GOT3 (cell line): ENCODE measurements at regions not wholly inside any gene's neighbourhood (a gene's known extent, or its start where the extent isn't known, plus 50 kb on each side); places are given as distances from the start of the nearest gene placed in this dataset.
"Not testable (repeated sequence)": the region's sequence is repeated elsewhere in the genome, so short reads cannot be mapped to it uniquely, and the experiment has no call there.

Source experiments
- DNase-seq: peaks from one replicate; lab custom pipeline; 2025; ENCODE audit warnings: mixed read lengths; lab: John Stamatoyannopoulos, UW

DNA sequence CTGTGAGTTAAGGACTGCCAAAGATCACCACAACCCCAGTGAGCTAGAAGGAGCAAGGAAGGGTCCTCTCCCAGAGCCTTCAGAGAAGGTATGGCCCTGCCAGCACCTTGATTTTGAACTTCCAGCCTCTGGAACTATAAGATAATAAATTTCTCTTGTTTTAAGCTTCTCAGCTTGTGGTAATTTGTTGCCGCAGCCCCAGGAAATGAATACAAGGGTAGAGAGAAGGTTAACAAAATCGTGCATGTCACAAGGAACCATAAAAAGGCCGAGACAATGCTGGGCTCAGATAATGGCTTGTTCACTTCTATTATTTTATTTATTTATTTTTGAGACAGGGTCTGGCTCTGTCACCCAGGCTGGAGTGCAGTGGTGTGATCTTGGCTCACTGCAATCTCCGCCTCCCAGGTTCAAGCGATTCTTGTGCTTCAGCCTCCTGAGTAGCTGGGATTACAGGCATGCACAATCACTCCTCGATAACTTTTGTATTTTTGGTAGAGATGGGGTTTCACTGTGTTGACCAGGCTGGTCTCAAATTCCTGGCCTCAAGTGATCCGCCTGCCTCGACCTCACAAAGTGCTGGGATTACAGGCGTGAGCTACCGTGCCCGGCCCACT, 71.5 kb downstream of the WSB1 start:
- not testable (repeated sequence) for DNase-seq

DNA sequence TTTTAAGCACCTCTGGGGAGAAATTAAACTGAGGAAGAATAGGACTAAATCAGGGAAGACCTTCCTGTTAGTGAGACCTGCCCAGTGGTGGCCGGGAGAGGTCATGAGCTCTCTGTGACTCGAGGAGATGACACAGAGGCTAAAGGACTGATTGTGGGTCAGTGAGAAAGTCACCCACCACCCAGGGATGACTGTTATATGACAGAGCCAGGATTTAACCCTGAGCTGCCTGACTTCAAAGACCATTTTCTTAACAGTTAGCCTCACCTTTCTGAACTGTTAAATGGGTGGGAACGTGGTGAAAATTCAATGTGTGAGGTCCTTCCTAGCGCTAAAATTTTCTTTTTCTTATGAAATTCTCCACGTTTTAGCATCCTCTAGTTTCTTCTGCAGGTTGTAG, 72.5 kb downstream of the WSB1 start:
- DNase-seq = no peak

DNA sequence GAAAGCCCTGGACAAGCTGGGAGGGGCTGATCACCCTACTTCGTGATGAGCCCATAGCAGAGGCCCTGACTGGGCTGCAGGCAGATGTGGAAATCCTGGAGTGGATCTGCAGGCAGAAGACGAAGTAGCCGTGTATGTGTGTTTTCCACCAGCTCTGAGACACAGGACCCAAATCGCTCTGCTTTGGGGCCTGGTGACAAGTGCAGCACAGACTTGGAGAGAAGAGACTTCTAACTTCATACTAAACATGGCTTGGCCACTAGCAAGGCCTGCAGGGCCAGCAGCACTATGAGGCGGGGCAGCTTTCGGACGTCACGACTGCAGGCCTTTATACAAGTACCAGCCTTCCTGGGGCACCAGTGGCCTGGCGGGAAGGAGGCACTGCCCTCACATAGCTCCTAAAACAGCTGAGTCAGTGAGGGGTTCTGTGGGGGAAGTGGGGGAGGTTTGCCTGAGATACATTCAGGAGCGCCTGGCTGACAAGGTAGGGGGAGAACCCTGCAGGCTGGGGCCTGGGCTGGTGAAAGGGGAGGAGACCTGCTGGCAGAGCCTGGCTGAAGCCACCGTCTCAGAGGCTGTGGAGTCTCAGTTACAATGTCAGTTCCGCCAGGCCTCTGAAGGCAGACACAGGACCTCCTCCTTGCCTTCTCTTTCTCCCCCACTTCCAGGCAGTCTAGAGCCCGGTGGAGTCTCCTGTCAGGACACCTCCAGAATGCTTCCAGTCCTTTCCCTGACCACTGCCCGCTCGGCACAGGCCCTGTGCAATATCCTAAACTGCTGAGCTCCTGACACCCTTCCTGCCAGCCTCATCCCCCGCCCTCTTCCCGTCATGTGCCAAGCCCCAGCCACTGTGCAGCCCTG, 73.4 kb downstream of the WSB1 start:
- DNase-seq = no peak

DNA sequence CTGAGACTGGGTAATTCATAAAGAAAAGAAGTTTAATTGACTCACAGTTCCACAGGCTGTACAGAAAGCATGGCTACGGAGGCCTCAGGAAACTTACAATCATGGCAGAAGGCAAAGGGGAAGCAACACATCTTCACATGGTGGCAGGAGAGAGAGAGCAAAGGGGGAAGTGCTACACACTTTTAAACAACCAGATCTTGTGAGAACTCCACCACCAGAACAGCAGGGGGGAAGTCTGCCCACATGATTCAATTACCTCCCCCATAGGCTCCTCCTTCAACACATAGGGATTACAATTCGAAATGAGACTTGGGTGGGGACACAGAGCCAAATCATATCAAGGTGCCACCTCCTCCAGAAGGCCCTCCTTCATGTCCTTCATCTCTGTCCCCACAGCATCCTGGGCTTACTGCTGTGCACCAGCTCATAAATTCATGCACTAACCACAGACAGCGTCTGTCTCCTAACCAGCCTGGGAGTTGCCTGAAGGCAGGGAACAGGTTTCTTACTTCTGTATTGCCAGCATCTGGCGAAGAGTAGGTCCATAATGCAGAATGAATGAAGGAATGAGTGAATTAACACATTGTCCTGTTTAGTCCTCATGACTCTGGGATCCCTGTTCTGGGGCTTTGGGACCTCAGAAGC, 74.4 kb downstream of the WSB1 start:
- no peak for DNase-seq

DNA sequence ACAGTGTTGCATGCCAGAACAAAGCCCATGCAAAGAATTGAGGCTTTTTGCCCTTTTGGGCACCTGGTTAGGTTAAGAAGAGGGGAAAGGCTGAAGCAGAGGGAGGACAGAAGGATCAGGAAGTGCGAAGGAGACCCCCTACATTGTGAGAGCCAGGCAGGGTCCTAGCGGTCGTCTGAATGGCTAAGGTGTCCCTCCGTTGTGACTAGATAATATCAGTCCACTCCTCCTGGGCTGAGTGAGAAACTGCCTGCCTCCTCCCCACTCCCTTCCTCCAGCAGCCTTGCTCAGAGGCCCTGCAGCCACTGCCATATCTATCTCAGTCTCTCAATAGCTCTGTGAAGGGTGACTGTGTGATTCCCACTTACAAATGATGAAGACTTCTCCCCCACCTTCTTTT, 75.1 kb downstream of the WSB1 start:
- no peak for DNase-seq

DNA sequence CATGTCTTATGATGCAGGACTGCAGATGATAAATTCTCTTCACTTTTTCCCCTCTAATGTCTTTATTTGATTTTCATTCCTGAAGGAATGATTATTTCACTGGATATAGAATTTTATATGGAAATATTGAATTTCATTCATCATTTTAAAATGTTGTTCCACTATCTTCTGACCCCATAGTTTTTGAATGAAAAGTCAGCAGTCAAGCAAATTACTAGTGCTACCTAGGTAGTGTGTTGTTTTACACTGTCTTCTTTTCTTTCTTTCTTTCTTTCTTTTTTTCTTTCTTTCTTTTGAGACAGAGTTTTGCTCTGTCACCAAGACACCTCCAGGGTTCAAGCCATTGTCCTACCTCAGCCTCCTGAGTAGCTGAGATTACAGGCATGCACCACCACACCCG, 76.9 kb downstream of the WSB1 start:
- DNase-seq = no peak

DNA sequence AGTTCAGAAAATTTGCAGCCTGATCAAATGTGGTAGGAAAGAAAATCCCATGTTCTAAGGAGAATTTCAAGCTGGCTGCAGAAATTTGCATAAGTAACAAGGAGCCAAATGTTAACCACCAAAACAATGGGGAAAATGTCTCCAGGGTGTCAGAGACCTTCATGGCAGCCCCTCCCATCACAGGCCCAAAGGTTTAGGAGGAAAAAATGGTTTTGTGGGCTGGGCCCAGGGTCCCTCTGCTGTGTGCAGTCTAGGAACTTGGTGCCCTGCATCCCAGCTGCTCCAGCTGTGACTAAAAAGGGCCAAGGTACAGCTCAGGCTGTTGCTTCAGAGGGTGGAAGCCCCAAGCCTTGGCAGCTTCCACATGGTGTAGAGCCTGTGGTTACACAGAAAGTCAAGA, 79.8 kb downstream of the WSB1 start:
- DNase-seq = not testable (repeated sequence)

DNA sequence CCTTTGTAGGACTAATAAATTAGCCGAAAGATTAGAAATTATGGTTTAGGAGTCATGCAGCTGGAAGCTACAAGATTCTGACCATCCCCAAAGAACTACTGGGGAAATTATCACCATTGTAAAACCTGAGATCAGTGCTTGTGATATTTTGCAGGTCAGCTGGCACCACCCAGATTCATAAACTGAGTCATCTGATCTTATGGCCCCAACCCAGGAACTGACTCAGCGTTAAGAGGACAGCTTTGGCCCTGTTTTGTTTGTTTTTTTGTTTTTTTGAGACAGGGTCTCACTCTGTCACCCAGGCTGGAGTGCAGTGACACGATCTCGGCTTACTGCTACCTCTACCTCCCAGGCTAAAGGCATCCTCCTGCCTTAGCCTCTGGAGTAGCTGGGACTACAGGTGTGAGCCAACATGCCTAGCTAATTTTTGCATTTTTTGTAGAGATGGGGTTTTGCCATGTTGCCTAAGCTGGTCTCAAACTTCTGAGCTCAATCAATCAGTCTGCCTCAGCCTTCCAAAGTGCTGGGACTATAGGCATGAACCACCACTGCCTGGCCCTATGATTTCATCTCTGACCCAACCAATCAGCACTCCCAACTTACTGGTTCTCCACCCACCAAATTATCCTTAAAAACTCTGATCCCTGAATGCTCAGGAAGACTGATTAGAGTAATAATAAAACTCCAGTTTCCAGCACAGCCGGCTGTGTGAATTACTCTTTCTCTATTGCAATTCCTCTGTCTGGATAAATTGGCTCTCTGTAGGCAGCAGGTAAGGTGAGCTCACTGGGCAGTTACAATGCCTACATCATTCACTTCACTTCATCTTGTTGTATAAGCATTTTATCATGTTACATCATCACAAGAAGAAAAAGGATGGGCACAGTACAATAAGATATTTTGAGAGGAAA, 79.4 kb upstream of the KSR1 start:
- no peak for DNase-seq

DNA sequence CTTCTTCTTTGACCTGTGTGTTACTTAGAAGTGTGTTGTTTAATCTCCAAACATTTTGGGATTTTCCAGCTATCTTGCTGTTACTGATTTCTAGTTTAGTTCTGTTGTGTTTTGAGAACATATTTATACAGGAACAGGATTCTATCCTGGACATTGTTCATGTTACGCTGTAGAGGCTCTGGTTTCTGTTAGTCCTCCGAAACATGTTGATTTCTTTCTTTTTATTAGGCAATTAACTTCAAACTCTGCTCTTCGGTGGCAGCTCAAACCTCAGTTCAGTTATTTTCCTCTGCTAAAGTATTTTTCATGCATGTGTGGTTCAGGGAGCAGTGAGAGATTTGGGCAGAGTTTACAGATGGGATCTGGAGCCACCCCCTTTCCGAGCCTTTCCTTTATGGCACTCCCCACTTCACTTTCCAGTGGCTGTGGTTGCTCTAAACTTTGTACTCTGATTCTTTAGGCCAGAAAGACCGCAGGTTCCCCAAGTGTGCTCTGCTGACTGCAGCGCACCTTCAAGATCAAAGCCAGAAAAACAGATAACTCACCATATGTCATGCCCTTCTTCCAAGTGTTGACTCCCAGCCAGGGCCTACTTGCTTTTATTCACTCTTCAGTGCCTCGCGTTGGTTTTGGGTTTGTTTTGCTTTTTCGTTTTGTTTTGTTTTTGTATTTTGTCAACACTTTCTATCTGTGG, 77.6 kb upstream of the KSR1 start:
- no peak for DNase-seq

DNA sequence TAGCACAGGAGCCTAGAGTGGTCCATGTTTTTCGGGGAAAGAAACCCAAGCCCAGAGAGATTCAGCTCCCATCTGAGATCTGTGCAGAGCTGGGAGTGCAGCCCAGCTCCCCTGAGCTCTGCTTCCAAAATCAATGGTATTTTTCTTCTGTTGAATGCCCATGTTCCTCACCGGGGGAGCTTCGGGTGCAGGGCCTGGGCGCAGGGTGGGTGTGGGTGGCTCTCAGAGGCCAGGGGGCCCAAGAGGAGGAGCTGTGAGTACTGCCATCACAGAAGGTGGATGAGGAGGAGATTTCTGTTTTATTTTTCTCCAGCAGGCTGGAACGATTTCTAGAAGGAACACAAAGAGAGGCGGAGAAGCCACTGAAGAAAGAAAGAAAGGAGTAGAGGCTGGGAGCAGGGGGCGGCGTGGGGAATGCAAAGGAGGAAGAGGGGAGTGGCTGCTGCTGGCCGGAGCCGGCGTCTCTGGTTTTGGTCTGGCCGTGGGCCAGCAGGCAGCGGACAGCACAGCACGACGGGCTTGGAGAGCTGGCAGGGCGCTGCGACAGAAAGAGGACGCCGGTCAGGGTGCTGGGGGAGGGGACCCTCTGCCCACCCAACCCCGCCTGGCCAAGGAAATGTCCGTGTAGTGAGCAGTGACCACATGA, 76.2 kb upstream of the KSR1 start:
- no peak for DNase-seq

DNA sequence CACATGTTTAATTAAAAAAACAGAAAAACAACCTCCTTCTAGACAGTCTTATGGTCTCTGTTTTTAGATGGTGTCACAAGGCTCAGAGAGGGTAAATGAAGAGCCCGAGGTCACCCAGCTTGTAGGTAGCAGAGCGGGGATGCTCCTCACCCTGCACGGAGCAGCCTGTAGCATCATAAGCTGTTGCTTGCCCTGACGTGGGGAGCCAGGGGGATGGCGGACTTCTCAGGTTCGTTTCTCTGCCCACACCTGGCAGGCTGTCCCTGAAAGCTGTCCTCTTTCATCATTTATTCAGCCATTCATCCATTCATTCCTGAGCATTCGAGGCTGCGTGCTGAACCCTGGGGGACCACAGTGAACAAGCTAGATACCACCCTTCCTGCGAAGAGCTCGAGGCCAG, 75.7 kb upstream of the KSR1 start:
- DNase-seq = no peak

DNA sequence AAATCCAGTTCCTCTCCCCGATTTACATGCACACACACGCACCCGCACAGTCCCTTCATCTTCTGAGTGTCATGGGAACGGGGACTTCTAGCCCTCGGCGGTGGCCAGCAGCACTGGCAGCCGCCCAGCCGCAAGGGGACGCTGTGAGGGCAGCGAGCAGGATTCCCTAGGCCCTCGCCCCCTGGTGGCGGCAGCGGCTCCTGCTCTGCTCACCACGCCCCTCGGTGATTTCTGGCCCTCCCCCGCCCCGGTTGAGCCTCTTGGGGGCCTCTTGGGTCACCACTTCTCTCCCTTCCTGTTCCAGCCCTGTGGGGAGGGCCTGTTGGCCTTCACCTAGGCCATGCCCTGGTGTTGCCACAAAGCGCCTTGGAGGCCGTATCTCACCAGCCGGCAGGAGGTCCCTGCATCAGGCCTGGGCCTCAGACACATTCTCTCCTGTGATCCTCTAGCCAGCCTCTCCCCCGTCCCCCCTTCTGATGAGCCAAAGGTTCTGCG, 75.2 kb upstream of the KSR1 start:
- DNase-seq = no peak

DNA sequence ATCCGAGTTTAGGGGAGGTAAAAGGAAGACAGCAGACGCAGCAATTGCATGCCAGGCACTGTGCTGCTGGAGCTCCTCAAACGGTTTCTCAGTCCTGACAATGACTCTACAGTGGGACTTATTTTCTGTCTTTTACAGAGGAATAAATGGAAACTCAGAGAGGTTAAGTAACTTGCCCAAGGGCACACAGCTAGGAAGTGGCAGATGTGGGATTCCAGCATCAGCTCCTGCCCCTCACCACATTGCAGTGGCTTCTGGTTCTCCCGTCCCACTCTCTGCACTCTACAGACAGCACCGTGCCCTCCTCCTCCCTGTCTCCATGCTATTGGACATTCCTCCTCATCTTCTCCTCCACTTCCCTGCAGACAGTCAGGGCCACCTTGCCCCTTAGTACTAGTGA, 74.2 kb upstream of the KSR1 start:
- DNase-seq = no peak

DNA sequence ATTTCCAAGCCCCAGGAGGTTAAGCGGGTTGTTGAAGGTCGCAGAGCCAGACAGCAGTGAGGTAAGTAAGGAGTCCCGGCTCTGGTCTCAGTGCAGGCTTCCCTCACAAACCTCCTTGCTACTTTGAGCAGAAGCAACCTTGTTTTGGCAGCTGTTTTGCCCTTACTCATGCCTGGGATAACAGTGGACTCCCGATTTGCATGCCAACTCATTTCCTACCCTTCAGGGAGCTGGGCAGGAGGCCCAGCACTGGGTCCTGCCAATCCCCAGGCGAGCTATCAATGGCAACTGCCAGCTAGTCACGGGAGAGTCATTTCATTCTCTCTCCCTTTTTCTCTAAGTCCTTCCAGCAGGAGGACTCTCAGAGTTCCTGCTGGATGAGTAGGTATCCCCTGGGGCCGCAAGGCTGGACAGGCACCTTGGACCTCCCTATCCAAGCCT, 72.0 kb upstream of the KSR1 start:
- peak; percentile 63 for DNase-seq

DNA sequence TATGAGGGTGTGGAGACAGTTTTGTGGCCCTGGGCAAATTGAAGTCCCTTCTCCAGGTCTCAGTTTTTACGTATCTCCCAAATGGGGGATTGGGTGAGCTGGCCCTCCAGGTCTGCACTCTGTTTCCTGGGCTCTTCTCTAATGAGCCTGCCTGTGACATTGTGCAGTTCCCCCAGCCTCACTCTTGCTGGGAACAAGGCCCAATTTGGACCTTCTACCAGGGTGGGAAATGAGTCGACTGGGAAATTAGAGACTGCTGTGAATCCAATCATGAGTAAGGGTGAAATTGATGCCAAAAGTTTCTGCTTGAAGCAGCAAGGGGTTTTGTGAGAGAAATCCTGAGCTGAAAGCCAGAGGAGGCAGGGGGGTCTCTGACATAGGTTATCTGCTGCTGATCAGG, 71.5 kb upstream of the KSR1 start:
- DNase-seq = no peak

DNA sequence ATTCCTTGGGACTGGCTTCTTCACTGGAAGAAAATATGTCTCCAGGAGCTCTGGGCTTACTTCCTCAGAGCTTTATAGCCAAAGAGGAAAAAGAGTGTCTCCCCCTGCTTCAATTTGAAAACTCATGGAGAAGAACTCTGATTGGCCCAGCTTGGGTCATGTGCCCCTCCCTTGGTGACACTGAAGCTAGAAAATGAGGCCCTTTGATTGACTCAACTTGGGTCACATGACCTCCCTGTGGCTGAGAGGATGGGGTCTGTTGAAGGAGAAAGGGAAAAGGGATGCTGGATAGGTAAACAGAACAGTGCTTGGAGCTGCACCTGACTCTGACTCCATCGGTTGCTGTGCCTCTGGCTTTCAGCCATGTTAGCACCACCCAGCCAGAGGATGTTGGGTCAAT, 70.6 kb upstream of the KSR1 start:
- no peak for DNase-seq

DNA sequence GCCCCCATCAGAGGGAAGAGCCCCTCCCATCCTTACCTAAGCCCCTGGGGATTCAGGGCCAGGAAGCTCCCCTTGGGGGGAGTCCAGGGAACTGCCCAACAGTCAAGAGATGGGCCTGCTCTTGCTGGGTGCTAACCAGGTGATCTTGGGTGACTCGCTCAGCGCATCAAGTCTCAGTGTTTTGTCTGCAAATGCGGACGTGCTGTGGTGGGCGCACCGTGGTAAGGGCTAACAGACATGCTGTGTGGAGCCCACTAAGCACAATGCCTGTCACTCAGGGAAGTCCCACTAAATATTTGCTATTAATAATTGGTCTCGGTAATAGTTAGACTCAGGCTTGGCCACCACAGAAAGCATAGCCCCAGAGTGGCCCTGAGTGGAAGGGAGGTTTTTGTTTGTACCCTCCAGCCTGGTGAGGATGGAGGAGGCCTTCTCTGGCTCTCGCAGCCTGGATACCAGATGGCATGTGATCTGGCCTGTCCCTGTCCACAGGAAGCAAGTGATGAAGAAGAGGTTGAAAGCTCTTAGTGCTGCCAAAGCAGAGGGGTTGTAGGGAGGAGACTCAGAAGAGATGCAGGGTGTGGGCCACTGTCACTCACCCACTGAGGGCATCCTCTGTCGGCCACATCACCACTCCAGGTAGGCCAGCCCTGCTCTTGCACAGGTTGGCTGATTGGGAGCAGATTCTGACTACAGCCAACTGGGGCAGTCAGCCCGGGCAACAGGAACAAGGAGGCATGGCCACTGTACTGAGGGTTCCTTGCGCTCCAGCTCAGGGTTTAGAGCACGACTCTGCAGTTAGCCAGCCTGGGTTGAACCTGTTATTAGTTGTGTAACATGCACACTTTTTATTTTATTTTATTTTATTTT, 69.8 kb upstream of the KSR1 start:
- DNase-seq = no peak

DNA sequence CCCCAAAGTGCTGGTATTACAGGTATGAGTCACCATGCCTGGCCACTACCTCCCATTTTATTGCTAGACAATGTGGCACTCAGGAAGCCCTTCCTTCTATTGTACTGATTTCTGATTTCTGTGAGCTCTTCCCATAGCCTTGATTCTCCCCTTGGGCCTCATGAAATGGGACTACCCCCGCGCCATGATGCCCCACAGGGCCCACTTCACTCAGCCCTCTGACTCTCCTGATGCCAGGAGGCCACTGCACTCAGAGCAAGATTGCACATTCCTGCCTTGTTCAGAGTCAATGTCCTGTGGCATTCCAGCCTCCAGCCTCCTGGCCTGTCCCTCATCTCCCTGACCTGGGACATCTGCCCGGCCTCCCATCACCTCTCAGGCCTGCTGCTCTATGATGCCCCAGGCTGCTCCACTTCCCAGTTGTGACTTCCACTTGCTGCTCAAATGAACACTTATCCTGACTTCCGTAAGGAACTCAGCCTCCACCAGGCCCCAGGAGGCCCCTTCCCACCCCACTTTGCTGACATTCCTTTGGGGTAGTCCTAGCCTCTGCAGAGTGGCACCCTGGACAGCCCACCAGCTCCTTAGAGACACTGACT, 66.6 kb upstream of the KSR1 start:
- DNase-seq = no peak

DNA sequence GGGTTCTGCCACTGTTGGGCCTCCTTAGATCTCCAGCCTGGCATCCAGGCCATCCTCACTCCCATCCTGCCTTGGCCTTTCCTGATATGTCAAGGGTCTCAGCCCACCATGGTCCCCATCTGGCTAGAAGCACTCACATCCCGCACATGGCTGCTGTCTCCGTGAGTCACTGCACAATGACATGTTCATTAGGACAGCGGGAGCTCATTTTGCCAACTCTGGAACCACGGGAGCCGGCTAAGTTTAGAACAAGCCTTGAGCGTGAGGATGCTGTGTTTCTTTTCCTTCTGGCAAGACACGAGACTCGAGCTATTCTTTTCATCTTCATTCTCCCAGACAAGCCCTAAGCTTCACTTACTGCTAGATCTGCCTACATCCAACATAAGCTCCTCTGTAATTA, 65.7 kb upstream of the KSR1 start:
- no peak for DNase-seq
